Loucy (cell line): ENCODE measurements at regions not wholly inside any gene's neighbourhood (a gene's known extent, or its start where the extent isn't known, plus 50 kb on each side); places are given as distances from the start of the nearest gene placed in this dataset.

ENCODE experiments used
- H2AFZ ChIP-seq: fragments of 200-600 bp; sonication (generic); 2 replicates; pipeline ENCODE4 v1.6.0; 2016; ENCODE audit warnings: antibody characterized with exemption, mild to moderate bottlenecking, low read length, moderate library complexity
- H3F3A ChIP-seq: fragments of 200-600 bp; 2 replicates; pipeline ENCODE4 v1.6.0; 2016; ENCODE audit warnings: antibody characterized with exemption, low read depth, mild to moderate bottlenecking
- H3K27me3 ChIP-seq: fragments of 200-600 bp; sonication (generic); 2 replicates; pipeline ENCODE4 v1.6.1; 2014; ENCODE audit warnings: low read length, mild to moderate bottlenecking; ENCODE audit not compliant: insufficient read depth, poor library complexity, severe bottlenecking
- H3K36me3 ChIP-seq: fragments of 200-600 bp; sonication (generic); 2 replicates; pipeline ENCODE4 v1.6.1; 2016; ENCODE audit warnings: low read length; ENCODE audit not compliant: insufficient read depth
- H3K4me1 ChIP-seq: fragments of 200-600 bp; sonication (generic); 2 replicates; pipeline ENCODE4 v1.5.1; 2014; ENCODE audit warnings: low read length, mild to moderate bottlenecking; ENCODE audit not compliant: insufficient read depth, poor library complexity, severe bottlenecking
- H3K4me2 ChIP-seq: fragments of 200-600 bp; sonication (generic); 2 replicates; pipeline ENCODE4 v1.6.0; 2014; ENCODE audit warnings: antibody characterized with exemption, low read length, low read depth, mild to moderate bottlenecking; ENCODE audit not compliant: poor library complexity, severe bottlenecking
- H3K4me3 ChIP-seq: fragments of 200-600 bp; sonication (generic); 2 replicates; pipeline ENCODE4 v1.5.1; 2014; ENCODE audit warnings: low read length, mild to moderate bottlenecking, mixed read lengths; ENCODE audit not compliant: poor library complexity, severe bottlenecking
- H3K79me2 ChIP-seq: fragments of 200-600 bp; sonication (generic); 2 replicates; pipeline ENCODE4 v1.6.1; 2014; ENCODE audit warnings: low read length; ENCODE audit not compliant: insufficient read depth
- H3K9ac ChIP-seq: fragments of 200-600 bp; sonication (generic); 2 replicates; pipeline ENCODE4 v1.6.0; 2014; ENCODE audit warnings: mild to moderate bottlenecking, low read depth, low read length, moderate library complexity; ENCODE audit not compliant: poor library complexity, severe bottlenecking
- H3K9me2 ChIP-seq: fragments of 200-600 bp; sonication (generic); replicated peaks from 2 replicates; pipeline ENCODE4 v1.6.1; 2016; ENCODE audit warnings: low read depth, low read length, mixed read lengths
- H3K9me3 ChIP-seq: fragments of 200-600 bp; sonication (generic); 2 replicates; pipeline ENCODE4 v1.6.1; 2014; ENCODE audit warnings: mild to moderate bottlenecking, antibody characterized with exemption, low read length, low read depth; ENCODE audit not compliant: insufficient read depth
- H4K20me1 ChIP-seq: fragments of 200-600 bp; sonication (generic); 2 replicates; pipeline ENCODE4 v1.6.0; 2014; ENCODE audit warnings: antibody characterized with exemption, low read length, mild to moderate bottlenecking; ENCODE audit not compliant: insufficient read depth, poor library complexity, severe bottlenecking
- EZH2phosphoT487 ChIP-seq: fragments of 200-600 bp; IDR thresholded peaks from 2 replicates; pipeline ENCODE4 v1.6.1; 2018; ENCODE audit warnings: antibody characterized with exemption, mild to moderate bottlenecking, moderate library complexity, borderline replicate concordance
- TF ChIP-seq, protein P1 (sequence below): fragments of 200-600 bp; sonication (generic); conservative IDR thresholded peaks from 2 replicates; pipeline ENCODE4 v1.5.1; 2014; ENCODE audit warnings: mild to moderate bottlenecking, antibody characterized with exemption, low read length

- Histone ChIP-seq H3K4me1 (peaks cover 9% of the 10 kb centered on the region), H3K9me2 (no peaks in the 10 kb centered on the region), H3K4me2 (no peak overlapping the region), H2AFZ (no peak overlapping the region), H3K9ac (no peak overlapping the region), H3K79me2 (no peaks in the 10 kb centered on the region), H3K27me3 (no peaks in the 10 kb centered on the region), H4K20me1 (no peaks in the 10 kb centered on the region), H3K9me3 (no peaks in the 10 kb centered on the region), H3K4me3 (no peak overlapping the region), H3F3A (no peaks in the 10 kb centered on the region), H3K36me3 (no peaks in the 10 kb centered on the region)
- TF ChIP-seq, protein P1, sequence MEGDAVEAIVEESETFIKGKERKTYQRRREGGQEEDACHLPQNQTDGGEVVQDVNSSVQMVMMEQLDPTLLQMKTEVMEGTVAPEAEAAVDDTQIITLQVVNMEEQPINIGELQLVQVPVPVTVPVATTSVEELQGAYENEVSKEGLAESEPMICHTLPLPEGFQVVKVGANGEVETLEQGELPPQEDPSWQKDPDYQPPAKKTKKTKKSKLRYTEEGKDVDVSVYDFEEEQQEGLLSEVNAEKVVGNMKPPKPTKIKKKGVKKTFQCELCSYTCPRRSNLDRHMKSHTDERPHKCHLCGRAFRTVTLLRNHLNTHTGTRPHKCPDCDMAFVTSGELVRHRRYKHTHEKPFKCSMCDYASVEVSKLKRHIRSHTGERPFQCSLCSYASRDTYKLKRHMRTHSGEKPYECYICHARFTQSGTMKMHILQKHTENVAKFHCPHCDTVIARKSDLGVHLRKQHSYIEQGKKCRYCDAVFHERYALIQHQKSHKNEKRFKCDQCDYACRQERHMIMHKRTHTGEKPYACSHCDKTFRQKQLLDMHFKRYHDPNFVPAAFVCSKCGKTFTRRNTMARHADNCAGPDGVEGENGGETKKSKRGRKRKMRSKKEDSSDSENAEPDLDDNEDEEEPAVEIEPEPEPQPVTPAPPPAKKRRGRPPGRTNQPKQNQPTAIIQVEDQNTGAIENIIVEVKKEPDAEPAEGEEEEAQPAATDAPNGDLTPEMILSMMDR: no peak
- no peak for TF ChIP-seq EZH2phosphoT487
Measured at GRCh38 chr13:44840131-44840530, 149.1 kb downstream of the NUFIP1 start.

GRCh38 chr13:44837250-44837649 is 152.0 kb downstream of the NUFIP1 start:
- no peak overlapping the region for H3K4me3 ChIP-seq
- no peaks in the 10 kb centered on the region for H3K27me3 ChIP-seq
- H3K4me2 ChIP-seq: no peak overlapping the region
- no peaks in the 10 kb centered on the region for H3K36me3 ChIP-seq
- no peak for TF ChIP-seq EZH2phosphoT487
- TF ChIP-seq, protein P1: no peak
- peaks cover 5% of the 10 kb centered on the region for H3K4me1 ChIP-seq
- H3K9me3 ChIP-seq: no peaks in the 10 kb centered on the region
- no peaks in the 10 kb centered on the region for H3F3A ChIP-seq
- H3K9ac ChIP-seq: no peak overlapping the region
- H4K20me1 ChIP-seq: no peaks in the 10 kb centered on the region
- no peaks in the 10 kb centered on the region for H3K79me2 ChIP-seq
- no peaks in the 10 kb centered on the region for H3K9me2 ChIP-seq
- H2AFZ ChIP-seq: no peak overlapping the region

DNA sequence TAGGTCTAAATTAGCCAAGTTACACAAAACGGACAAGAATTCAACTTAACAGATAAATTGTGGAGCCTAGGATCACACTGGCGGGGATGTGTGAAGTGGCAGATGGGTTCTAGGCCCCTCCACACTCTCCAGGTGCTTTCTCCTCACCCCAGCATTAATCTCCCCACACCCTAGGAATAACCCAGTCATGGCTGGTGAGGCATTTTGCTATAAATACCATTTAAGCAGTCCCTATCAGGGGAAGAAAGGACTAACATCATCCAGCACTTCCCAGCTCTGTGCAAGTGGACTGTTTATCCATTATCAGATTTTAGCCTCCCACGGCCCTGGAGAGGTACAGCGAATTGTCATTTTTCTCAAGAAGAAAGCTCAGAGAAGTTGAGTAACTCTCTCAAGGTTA is 154.9 kb downstream of the NUFIP1 start:
- TF ChIP-seq, protein P1: no peak
- TF ChIP-seq EZH2phosphoT487: no peak
- no peaks in the 10 kb centered on the region for H3K79me2 ChIP-seq
- H3K4me3 ChIP-seq: no peak overlapping the region
- no peaks in the 10 kb centered on the region for H3F3A ChIP-seq
- H3K4me2 ChIP-seq: no peak overlapping the region
- H2AFZ ChIP-seq: no peak overlapping the region
- no peaks in the 10 kb centered on the region for H3K27me3 ChIP-seq
- H3K9me3 ChIP-seq: no peaks in the 10 kb centered on the region
- no peaks in the 10 kb centered on the region for H4K20me1 ChIP-seq
- no peaks in the 10 kb centered on the region for H3K9me2 ChIP-seq
- H3K9ac ChIP-seq: no peak overlapping the region
- H3K36me3 ChIP-seq: no peaks in the 10 kb centered on the region
- H3K4me1 ChIP-seq: no peaks in the 10 kb centered on the region
